ENCODE measurements at regions not wholly inside any gene's neighbourhood (a gene's known extent, or its start where the extent isn't known, plus 50 kb on each side); places are given as distances from the start of the nearest gene placed in this dataset.

GRCh38 chr10:44046605-44047004, 338.3 kb downstream of the CXCL12 start:
- Histone ChIP-seq H3K27ac (ENCODE audit: low read length) (no peak overlapping the region), H4K20me1 (ENCODE audit: insufficient read depth, low read length) (no peaks in the 10 kb centered on the region), H3K4me2 (ENCODE audit: low read length) (no peak overlapping the region), H3K4me1 (ENCODE audit: low read length) (no peaks in the 10 kb centered on the region), H3K4me3 (ENCODE audit: low read length) (no peak overlapping the region), H3K27me3 (ENCODE audit: low read depth, low read length) (no peaks in the 10 kb centered on the region), H3K9ac (ENCODE audit: low read length) (no peak overlapping the region), H3K9me3 (ENCODE audit: insufficient read depth, low read length) (no peaks in the 10 kb centered on the region), H3K36me3 (replicated peaks; ENCODE audit: low read depth, low read length) (no peaks in the 10 kb centered on the region), H3K79me2 (ENCODE audit: low read length) (no peaks in the 10 kb centered on the region), H2AFZ (ENCODE audit: low read depth, low read length) (no peak overlapping the region)
- TF ChIP-seq CTCF (IDR thresholded peaks at IDR 0.05; ENCODE audit: low read depth, low read length), result no peak
- no peak for TF ChIP-seq EZH2phosphoT487 (IDR thresholded peaks at IDR 0.05; ENCODE audit: low read depth)

DNA sequence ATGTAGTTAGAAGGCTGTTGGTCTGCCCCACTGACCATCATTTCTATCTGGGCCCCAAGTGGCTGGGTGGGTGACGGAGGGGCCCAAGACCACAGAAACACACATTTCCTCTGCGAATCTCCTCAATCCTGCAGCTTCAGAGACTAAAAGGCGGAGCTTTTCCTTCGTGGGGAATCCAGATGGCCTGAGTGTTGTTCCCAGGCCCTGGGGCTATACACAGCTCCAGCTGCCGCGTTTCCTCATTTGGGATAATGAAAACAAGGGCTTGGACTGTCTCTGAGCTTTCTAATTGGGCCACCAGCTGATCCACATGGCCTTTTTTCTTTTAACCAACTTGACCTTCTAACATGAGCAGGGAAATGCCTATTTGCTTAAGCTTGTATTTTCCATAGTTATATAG, 339.9 kb downstream of the CXCL12 start:
- Histone ChIP-seq H3K9me3 (ENCODE audit: insufficient read depth, low read length) (no peaks in the 10 kb centered on the region), H3K4me1 (ENCODE audit: low read length) (no peaks in the 10 kb centered on the region), H3K4me2 (ENCODE audit: low read length) (no peak overlapping the region), H3K27me3 (ENCODE audit: low read depth, low read length) (no peaks in the 10 kb centered on the region), H4K20me1 (ENCODE audit: insufficient read depth, low read length) (no peaks in the 10 kb centered on the region), H3K27ac (ENCODE audit: low read length) (no peak overlapping the region), H2AFZ (ENCODE audit: low read depth, low read length) (no peak overlapping the region), H3K36me3 (replicated peaks; ENCODE audit: low read depth, low read length) (no peaks in the 10 kb centered on the region), H3K79me2 (ENCODE audit: low read length) (no peaks in the 10 kb centered on the region), H3K4me3 (ENCODE audit: low read length) (no peak overlapping the region), H3K9ac (ENCODE audit: low read length) (no peak overlapping the region)
- TF ChIP-seq EZH2phosphoT487 (IDR thresholded peaks at IDR 0.05; ENCODE audit: low read depth) (no peak), CTCF (IDR thresholded peaks at IDR 0.05; ENCODE audit: low read depth, low read length) (no peak)

- no peaks in the 10 kb centered on the region for H3K4me1 ChIP-seq (ENCODE audit: low read length)
- no peak overlapping the region for H3K9ac ChIP-seq (ENCODE audit: low read length)
- H3K36me3 ChIP-seq (replicated peaks; ENCODE audit: low read depth, low read length), result no peaks in the 10 kb centered on the region
- no peak overlapping the region for H3K4me2 ChIP-seq (ENCODE audit: low read length)
- no peaks in the 10 kb centered on the region for H4K20me1 ChIP-seq (ENCODE audit: insufficient read depth, low read length)
- TF ChIP-seq CTCF (IDR thresholded peaks at IDR 0.05; ENCODE audit: low read depth, low read length) (no peak), EZH2phosphoT487 (IDR thresholded peaks at IDR 0.05; ENCODE audit: low read depth) (no peak)
- no peak overlapping the region for H3K27ac ChIP-seq (ENCODE audit: low read length)
- no peaks in the 10 kb centered on the region for H3K79me2 ChIP-seq (ENCODE audit: low read length)
- H3K27me3 ChIP-seq (ENCODE audit: low read depth, low read length), result no peaks in the 10 kb centered on the region
- H3K4me3 ChIP-seq (ENCODE audit: low read length), result no peak overlapping the region
- no peaks in the 10 kb centered on the region for H3K9me3 ChIP-seq (ENCODE audit: insufficient read depth, low read length)
- H2AFZ ChIP-seq (ENCODE audit: low read depth, low read length), result no peak overlapping the region
These were observed 340.3 kb downstream of the CXCL12 start for GRCh38 chr10:44044549-44044948.

DNA sequence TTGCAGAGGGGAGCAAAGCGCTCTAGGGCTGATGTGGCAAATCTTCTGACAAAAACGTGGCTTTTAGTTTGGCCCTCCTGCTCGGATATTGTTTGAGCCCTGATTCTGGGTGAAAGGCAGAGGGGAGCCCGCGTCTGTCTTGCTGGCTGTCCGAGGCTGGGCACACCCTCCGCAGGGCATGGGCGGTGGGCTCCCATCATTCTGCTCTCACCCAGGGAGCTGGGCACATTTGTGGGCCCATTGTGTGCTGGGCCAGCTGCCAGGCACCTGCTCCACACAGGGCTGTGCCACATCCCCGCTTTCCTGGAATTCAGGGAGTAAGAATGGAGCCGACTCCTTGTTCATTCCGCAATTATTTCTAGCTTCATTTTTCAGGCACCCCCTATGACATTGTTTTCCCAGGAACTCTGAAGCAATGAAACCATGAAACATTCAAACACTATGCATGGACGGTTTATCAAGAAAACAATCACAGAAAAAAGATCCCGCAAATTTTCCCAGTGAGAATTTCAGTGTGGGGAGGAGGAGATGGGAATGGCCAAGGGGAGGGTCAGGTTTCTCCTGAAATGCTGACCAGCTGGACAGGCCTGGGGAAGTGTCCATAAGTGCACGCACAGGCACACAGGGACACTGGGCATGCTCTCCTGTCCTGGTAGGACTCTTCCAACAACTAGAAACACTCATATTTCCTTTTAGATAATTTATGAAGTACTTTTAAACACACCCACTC, 341.1 kb downstream of the CXCL12 start:
- Histone ChIP-seq H3K9ac (ENCODE audit: low read length) (no peak overlapping the region), H3K9me3 (ENCODE audit: insufficient read depth, low read length) (no peaks in the 10 kb centered on the region), H2AFZ (ENCODE audit: low read depth, low read length) (no peak overlapping the region), H3K4me1 (ENCODE audit: low read length) (no peaks in the 10 kb centered on the region), H3K36me3 (replicated peaks; ENCODE audit: low read depth, low read length) (no peaks in the 10 kb centered on the region), H3K79me2 (ENCODE audit: low read length) (no peaks in the 10 kb centered on the region), H3K4me2 (ENCODE audit: low read length) (no peak overlapping the region), H3K27ac (ENCODE audit: low read length) (no peak overlapping the region), H3K27me3 (ENCODE audit: low read depth, low read length) (no peaks in the 10 kb centered on the region), H3K4me3 (ENCODE audit: low read length) (no peak overlapping the region), H4K20me1 (ENCODE audit: insufficient read depth, low read length) (no peaks in the 10 kb centered on the region)
- TF ChIP-seq EZH2phosphoT487 (IDR thresholded peaks at IDR 0.05; ENCODE audit: low read depth) (no peak), CTCF (IDR thresholded peaks at IDR 0.05; ENCODE audit: low read depth, low read length) (no peak)
